Mesenchymal stem cell (in vitro differentiated cells and primary cell): ENCODE measurements at regions not wholly inside any gene's neighbourhood (a gene's known extent, or its start where the extent isn't known, plus 50 kb on each side); places are given as distances from the start of the nearest gene placed in this dataset.

Experiments used
- DNase-seq: peaks from one replicate; pipeline ENCODE4 v3.0.0-alpha.2; 2013
- H2AFZ ChIP-seq: one replicate; pipeline ENCODE4 v1.6.1; 2013; ENCODE audit warnings: low read depth, mild to moderate bottlenecking, control low read depth, inconsistent platforms, low read length, moderate library complexity
- H2AK5ac ChIP-seq: 2 replicates; pipeline ENCODE4 v1.6.1; 2013; ENCODE audit warnings: low read length, moderate library complexity, mild to moderate bottlenecking, inconsistent platforms; ENCODE audit not compliant: severe bottlenecking
- H2BK120ac ChIP-seq: one replicate; pipeline ENCODE4 v1.6.1; 2013; ENCODE audit warnings: low read depth, mild to moderate bottlenecking, inconsistent platforms, low read length, moderate library complexity
- H2BK12ac ChIP-seq, 2 experiments: one replicate each; pipeline ENCODE4 v1.6.1; 2013; ENCODE audit warnings: inconsistent platforms in 2 of 2, low read length in 2 of 2, mild to moderate bottlenecking in 2 of 2, moderate library complexity in 2 of 2, control low read depth in 1 of 2
- H2BK15ac ChIP-seq: one replicate; pipeline ENCODE4 v1.6.1; 2013; ENCODE audit warnings: mild to moderate bottlenecking, low read depth, inconsistent platforms; ENCODE audit not compliant: poor library complexity, severe bottlenecking
- H2BK5ac ChIP-seq: 2 replicates; pipeline ENCODE4 v1.6.1; 2013; ENCODE audit warnings: low read depth, mild to moderate bottlenecking, low read length, control low read depth, inconsistent platforms; ENCODE audit not compliant: poor library complexity, severe bottlenecking
- H3K14ac ChIP-seq, 2 experiments: one replicate each; pipeline ENCODE4 v1.6.1; 2013; ENCODE audit warnings: inconsistent platforms in 2 of 2, low read length in 2 of 2, control low read depth in 1 of 2, mild to moderate bottlenecking in 1 of 2, moderate library complexity in 1 of 2
- H3K18ac ChIP-seq, 2 experiments: one replicate each; pipeline ENCODE4 v1.6.1; 2013; ENCODE audit warnings: inconsistent platforms in 2 of 2, low read length in 2 of 2, control low read depth in 1 of 2, low read depth in 1 of 2, mild to moderate bottlenecking in 1 of 2
- H3K23ac ChIP-seq, 2 experiments: one replicate each; pipeline ENCODE4 v1.6.1; 2013; ENCODE audit warnings: inconsistent platforms in 2 of 2, low read length in 2 of 2, mild to moderate bottlenecking in 2 of 2, moderate library complexity in 2 of 2, control low read depth in 1 of 2
- H3K27ac ChIP-seq: 2 replicates; pipeline ENCODE4 v1.5.1; 2013; ENCODE audit warnings: mild to moderate bottlenecking, moderate library complexity, low read length, control low read depth, inconsistent platforms; ENCODE audit not compliant: poor library complexity, severe bottlenecking
- H3K27me3 ChIP-seq, 2 experiments: 2 replicates each; pipeline versions ENCODE4 v1.6.1 to v1.7.0; 2013; ENCODE audit warnings: low read length in 2 of 2, mild to moderate bottlenecking in 2 of 2, moderate library complexity in 2 of 2, control low read depth in 1 of 2, inconsistent platforms in 1 of 2; ENCODE audit not compliant: control insufficient read depth in 1 of 2, insufficient read depth in 1 of 2
- H3K36me3 ChIP-seq, 2 experiments: 2 replicates each; pipeline versions ENCODE4 v1.6.1 to v1.7.0; 2013; ENCODE audit warnings: low read length in 2 of 2, control low read depth in 1 of 2, inconsistent platforms in 1 of 2, low read depth in 1 of 2, mild to moderate bottlenecking in 1 of 2; ENCODE audit not compliant: insufficient read depth in 2 of 2, control insufficient read depth in 1 of 2
- H3K4ac ChIP-seq, 2 experiments: one replicate each; pipeline ENCODE4 v1.6.1; 2013; ENCODE audit warnings: inconsistent platforms in 2 of 2, low read length in 2 of 2, mild to moderate bottlenecking in 2 of 2, moderate library complexity in 2 of 2, control low read depth in 1 of 2, low read depth in 1 of 2
- H3K4me1 ChIP-seq: 2 replicates; pipeline ENCODE4 v1.6.1; 2013; ENCODE audit warnings: low read depth, low read length, control low read depth; ENCODE audit not compliant: control insufficient read depth, insufficient read depth
- H3K4me2 ChIP-seq: 2 replicates; pipeline ENCODE4 v1.6.1; 2013; ENCODE audit warnings: low read length, mild to moderate bottlenecking, inconsistent platforms; ENCODE audit not compliant: poor library complexity, severe bottlenecking
- H3K4me3 ChIP-seq, 2 experiments: 2 replicates each; pipeline versions ENCODE4 v1.5.1 to v1.7.0; 2013; ENCODE audit warnings: low read length in 2 of 2, mild to moderate bottlenecking in 2 of 2, control low read depth in 1 of 2, low read depth in 1 of 2; ENCODE audit not compliant: insufficient read depth in 1 of 2
- H3K79me1 ChIP-seq: replicated peaks from 2 replicates; pipeline ENCODE4 v1.6.1; 2013; ENCODE audit warnings: mild to moderate bottlenecking, control low read depth, low read length, inconsistent platforms; ENCODE audit not compliant: poor library complexity, severe bottlenecking
- H3K9ac ChIP-seq: 2 replicates; pipeline ENCODE4 v1.7.0; 2013; ENCODE audit warnings: mild to moderate bottlenecking, low read length, moderate library complexity
- H3K9me3 ChIP-seq: 2 replicates; pipeline ENCODE4 v1.7.0; 2013; ENCODE audit warnings: mild to moderate bottlenecking, low read length; ENCODE audit not compliant: control insufficient read depth
- H4K8ac ChIP-seq: one replicate; pipeline ENCODE4 v1.6.1; 2013; ENCODE audit warnings: inconsistent platforms, mild to moderate bottlenecking, low read length, moderate library complexity
- H4K91ac ChIP-seq: one replicate; pipeline ENCODE4 v1.6.1; 2013; ENCODE audit warnings: mild to moderate bottlenecking, low read length, inconsistent platforms
- WGBS: methylation state at CpG from one replicate; pipeline ENCODE4 v1.1.7; 2013; ENCODE audit warnings: mixed read lengths; 5-methylcytosine and 5-hydroxymethylcytosine counted together

DNA sequence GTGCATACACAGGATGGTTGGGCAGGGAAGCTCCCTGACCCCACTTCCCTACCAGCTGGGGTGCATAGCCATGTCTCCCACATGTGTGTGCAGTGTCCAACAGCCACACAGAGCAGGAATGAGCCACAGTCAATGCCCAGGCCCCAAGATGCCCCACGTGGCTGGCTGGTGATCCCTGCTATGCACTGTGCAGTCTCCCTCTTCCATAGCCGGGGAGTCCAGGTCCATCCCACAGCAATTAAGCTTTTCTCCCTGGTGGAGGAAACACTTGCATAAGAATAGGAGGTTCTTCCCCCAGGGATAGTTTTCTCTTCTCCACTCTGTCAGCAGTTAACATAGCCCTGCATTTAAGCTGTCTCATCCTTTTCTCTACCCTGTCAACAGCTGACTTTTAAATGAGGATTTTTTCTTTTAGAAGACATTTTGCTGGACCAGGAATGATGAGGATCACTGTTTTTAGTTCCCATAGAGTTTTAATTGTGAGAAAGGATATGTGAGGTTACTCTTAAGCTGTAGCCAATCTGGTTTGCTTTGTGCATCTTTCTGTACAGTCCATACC, 396.5 kb upstream of the VWC2 start:
- H3K4ac ChIP-seq = no peak overlapping the region
- H2BK15ac ChIP-seq = no peak overlapping the region
- no peak overlapping the region for H4K91ac ChIP-seq
- WGBS = 38% methylated on average over 1 of the region's 2 CpGs
- H3K4me3 ChIP-seq = no peak overlapping the region
- H2AFZ ChIP-seq = no peak overlapping the region
- no peak overlapping the region for H3K9ac ChIP-seq
- H2BK120ac ChIP-seq = no peak overlapping the region
- H3K36me3 ChIP-seq = no peaks in the 10 kb centered on the region
- H2AK5ac ChIP-seq = no peak overlapping the region
- no peak overlapping the region for H2BK5ac ChIP-seq
- no peaks in the 10 kb centered on the region for H3K4me1 ChIP-seq
- no peaks in the 10 kb centered on the region for H3K27me3 ChIP-seq
- H3K9me3 ChIP-seq = peaks cover 33% of the 10 kb centered on the region
- no peak for DNase-seq
- no peak overlapping the region for H3K23ac ChIP-seq
- no peak overlapping the region for H3K4me2 ChIP-seq
- no peak overlapping the region for H4K8ac ChIP-seq
- no peaks in the 10 kb centered on the region for H3K79me1 ChIP-seq
- no peak overlapping the region for H3K18ac ChIP-seq
- no peak overlapping the region for H2BK12ac ChIP-seq
- no peak overlapping the region for H3K27ac ChIP-seq
- no peak overlapping the region for H3K14ac ChIP-seq

DNA sequence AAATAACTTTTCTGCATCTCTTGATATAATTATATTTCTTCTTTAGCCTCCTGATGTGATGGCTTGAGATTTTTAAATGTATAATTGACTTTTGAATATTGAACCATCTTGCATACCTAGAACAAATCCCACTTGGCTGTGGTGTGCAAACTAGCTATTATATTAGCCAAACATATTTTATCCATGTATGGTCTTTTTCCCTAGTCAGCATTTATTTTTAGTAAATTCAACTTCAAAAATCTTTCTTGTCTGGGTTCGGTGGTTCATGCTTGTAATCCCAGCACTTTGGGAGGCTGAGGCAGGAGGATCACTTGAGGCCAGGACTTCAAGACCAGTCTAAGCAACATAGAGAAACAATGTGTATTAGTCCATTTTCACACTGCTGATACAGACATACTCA, 386.6 kb upstream of the VWC2 start:
- no peak overlapping the region for H3K23ac ChIP-seq
- H2BK120ac ChIP-seq = no peak overlapping the region
- no peaks in the 10 kb centered on the region for H3K36me3 ChIP-seq
- DNase-seq = no peak
- H4K91ac ChIP-seq = no peak overlapping the region
- H3K27me3 ChIP-seq = no peaks in the 10 kb centered on the region
- H3K79me1 ChIP-seq = no peaks in the 10 kb centered on the region
- no peak overlapping the region for H3K18ac ChIP-seq
- H3K4me2 ChIP-seq = no peak overlapping the region
- no peak overlapping the region for H2BK5ac ChIP-seq
- H2AFZ ChIP-seq = no peak overlapping the region
- H4K8ac ChIP-seq = no peak overlapping the region
- no peak overlapping the region for H3K27ac ChIP-seq
- H2BK12ac ChIP-seq = no peak overlapping the region
- whole genome bisulfite sequencing = 89% methylated on average over 1 of the region's 1 CpG
- H3K4me3 ChIP-seq = no peak overlapping the region
- H2BK15ac ChIP-seq = no peak overlapping the region
- H3K4ac ChIP-seq = no peak overlapping the region
- H3K9ac ChIP-seq = no peak overlapping the region
- H2AK5ac ChIP-seq = no peak overlapping the region
- no peaks in the 10 kb centered on the region for H3K9me3 ChIP-seq
- no peak overlapping the region for H3K14ac ChIP-seq
- H3K4me1 ChIP-seq = no peaks in the 10 kb centered on the region

DNA sequence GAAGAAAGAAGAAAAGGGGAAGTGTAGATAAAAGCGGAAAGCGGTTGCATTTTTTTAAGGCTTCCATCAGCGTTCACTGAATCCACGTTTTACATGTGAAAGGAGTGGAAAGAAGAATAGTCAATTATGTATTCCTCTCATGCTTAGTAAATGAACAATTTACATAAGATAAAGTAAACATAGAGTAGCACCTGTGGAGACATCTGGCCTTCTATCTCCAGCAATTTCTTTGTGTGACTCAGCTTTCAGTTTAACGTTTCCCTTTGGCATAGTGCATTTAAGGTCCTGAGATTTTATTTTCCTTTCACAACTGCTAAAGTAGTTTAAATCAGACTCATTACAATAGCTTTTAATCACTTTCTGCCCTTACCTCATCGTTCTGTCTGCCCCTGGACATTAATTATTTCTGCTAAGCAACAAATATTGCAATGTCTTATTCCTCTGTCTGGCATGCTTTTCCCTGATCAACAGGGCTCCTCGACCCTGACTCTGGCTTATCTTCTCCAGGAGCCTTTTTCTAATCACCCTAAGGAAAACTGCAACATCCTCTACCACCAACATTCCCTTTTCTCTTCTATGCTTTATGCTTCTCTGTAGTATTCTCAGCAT, 383.5 kb upstream of the VWC2 start:
- Histone ChIP-seq H3K36me3 (no peaks in the 10 kb centered on the region), H3K9ac (no peak overlapping the region), H4K91ac (no peak overlapping the region), H3K18ac (no peak overlapping the region), H2BK120ac (no peak overlapping the region), H2AK5ac (no peak overlapping the region), H3K27me3 (no peaks in the 10 kb centered on the region), H3K27ac (no peak overlapping the region), H2BK5ac (no peak overlapping the region), H3K9me3 (no peaks in the 10 kb centered on the region), H3K14ac (no peak overlapping the region), H3K23ac (no peak overlapping the region), H2BK15ac (no peak overlapping the region), H3K79me1 (no peaks in the 10 kb centered on the region), H3K4ac (no peak overlapping the region), H3K4me3 (no peak overlapping the region), H2AFZ (no peak overlapping the region), H3K4me1 (no peaks in the 10 kb centered on the region), H2BK12ac (no peak overlapping the region), H4K8ac (no peak overlapping the region), H3K4me2 (no peak overlapping the region)
- WGBS = 45% methylated on average over 5 of the region's 7 CpGs
- no peak for DNase-seq

DNA sequence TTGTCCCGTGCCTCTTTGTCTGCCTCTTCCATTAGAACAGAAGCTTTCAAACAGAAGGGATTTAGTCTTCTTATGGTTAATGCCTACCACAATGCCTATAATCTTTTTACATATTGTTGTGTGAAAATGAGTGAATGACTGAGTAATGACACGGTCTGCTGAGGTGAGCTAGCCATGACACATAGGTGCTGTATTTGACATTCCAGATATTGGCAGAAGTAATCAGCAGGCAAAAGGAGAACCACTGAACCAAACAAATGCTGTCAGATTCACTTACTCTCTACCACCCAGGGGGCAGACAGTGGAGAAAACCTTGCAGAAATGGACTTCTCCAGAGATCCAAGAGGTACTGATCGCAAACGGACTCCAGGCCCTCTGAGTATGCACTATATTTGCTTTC, 377.2 kb upstream of the VWC2 start:
- Histone ChIP-seq H3K9me3 (no peaks in the 10 kb centered on the region), H4K8ac (no peak overlapping the region), H3K4me1 (no peaks in the 10 kb centered on the region), H3K36me3 (no peaks in the 10 kb centered on the region), H3K27ac (no peak overlapping the region), H2BK12ac (no peak overlapping the region), H2BK120ac (no peak overlapping the region), H3K4ac (no peak overlapping the region), H3K4me2 (no peak overlapping the region), H3K9ac (no peak overlapping the region), H3K27me3 (no peaks in the 10 kb centered on the region), H3K23ac (no peak overlapping the region), H4K91ac (no peak overlapping the region), H2BK15ac (no peak overlapping the region), H3K14ac (no peak overlapping the region), H2BK5ac (no peak overlapping the region), H2AFZ (no peak overlapping the region), H3K79me1 (no peaks in the 10 kb centered on the region), H2AK5ac (no peak overlapping the region), H3K18ac (no peak overlapping the region), H3K4me3 (no peak overlapping the region)
- no peak for DNase-seq
- WGBS = 77% methylated on average over 3 of the region's 4 CpGs
